GM19025 (cell line): ENCODE measurements at regions not wholly inside any gene's neighbourhood (a gene's known extent, or its start where the extent isn't known, plus 50 kb on each side); places are given as distances from the start of the nearest gene placed in this dataset.
"Not testable (repeated sequence)": the region's sequence is repeated elsewhere in the genome, so short reads cannot be mapped to it uniquely, and the experiment has no call there.

Experiments used
- ATAC-seq: cut with Tn5 transposase; IDR thresholded peaks from one replicate; pipeline ENCODE4 v1.9.1; 2021; ENCODE audit warnings: mild to moderate bottlenecking, low read depth, moderate library complexity; ENCODE audit not compliant: unreplicated experiment

- no peak for ATAC-seq
Observed at GRCh38 chr9:90059436-90059835, 454.6 kb downstream of the GADD45G start.

- no peak for ATAC-seq
Observed at GRCh38 chr9:90060256-90060655, 455.4 kb downstream of the GADD45G start.

- no peak for ATAC-seq
Observed at GRCh38 chr9:90061187-90061586, 456.4 kb downstream of the GADD45G start.

GRCh38 chr9:90062982-90063381, 458.2 kb downstream of the GADD45G start:
- no peak for ATAC-seq

GRCh38 chr9:90064248-90064647, 459.4 kb downstream of the GADD45G start:
- ATAC-seq: no peak

- ATAC-seq: no peak
Observed at GRCh38 chr9:90064971-90065370, 460.2 kb downstream of the GADD45G start.

- no peak for ATAC-seq
Observed at GRCh38 chr9:90065851-90066250, 461.0 kb downstream of the GADD45G start.

- no peak for ATAC-seq
Observed at GRCh38 chr9:90069085-90069484, 464.3 kb downstream of the GADD45G start.

- no peak for ATAC-seq
Observed at GRCh38 chr9:90070056-90070455, 465.2 kb downstream of the GADD45G start.

- no peak for ATAC-seq
Observed at GRCh38 chr9:90070469-90070868, 465.7 kb downstream of the GADD45G start.

GRCh38 chr9:90070931-90071660, 466.3 kb downstream of the GADD45G start:
- ATAC-seq: no peak

GRCh38 chr9:90073186-90073945, 468.6 kb downstream of the GADD45G start:
- no peak for ATAC-seq

- ATAC-seq: no peak
Observed at GRCh38 chr9:90074316-90074962, 469.6 kb downstream of the GADD45G start.

GRCh38 chr9:90077598-90077997, 472.8 kb downstream of the GADD45G start:
- ATAC-seq: not testable (repeated sequence)

GRCh38 chr9:90078988-90079421, 474.2 kb downstream of the GADD45G start:
- no peak for ATAC-seq

GRCh38 chr9:90085633-90086032, 480.8 kb downstream of the GADD45G start:
- ATAC-seq: no peak

GRCh38 chr9:90086101-90086511, 481.3 kb downstream of the GADD45G start:
- no peak for ATAC-seq

- ATAC-seq: no peak
Observed at GRCh38 chr9:90088434-90088833, 483.6 kb downstream of the GADD45G start.

- no peak for ATAC-seq
Observed at GRCh38 chr9:90088856-90089255, 484.0 kb downstream of the GADD45G start.

GRCh38 chr9:90090997-90091396, 486.2 kb downstream of the GADD45G start:
- no peak for ATAC-seq

- no peak for ATAC-seq
Observed at GRCh38 chr9:90092508-90092907, 487.7 kb downstream of the GADD45G start.
